Mesothelial cell of epicardium (in vitro differentiated cells): ENCODE measurements at regions not wholly inside any gene's neighbourhood (a gene's known extent, or its start where the extent isn't known, plus 50 kb on each side); places are given as distances from the start of the nearest gene placed in this dataset.

Source experiments
- DNase-seq, 2 experiments: peaks; one replicate each; pipeline ENCODE4 v3.0.0; 2021; ENCODE audit warnings: low spot score in 2 of 2; ENCODE audit not compliant: unreplicated experiment in 2 of 2
- H3K27ac Mint-ChIP-seq: 2 replicates; pipeline ENCODE4 v1.8.0; 2021; ENCODE audit warnings: mixed read lengths
- H3K27me3 Mint-ChIP-seq: 2 replicates; pipeline ENCODE4 v1.8.0; 2021; ENCODE audit warnings: low read depth, mixed read lengths
- H3K36me3 Mint-ChIP-seq: 2 replicates; pipeline ENCODE4 v1.8.0; 2021; ENCODE audit warnings: mixed read lengths
- H3K4me1 Mint-ChIP-seq: 2 replicates; pipeline ENCODE4 v1.8.0; 2021; ENCODE audit warnings: mixed read lengths
- H3K4me3 Mint-ChIP-seq: 2 replicates; pipeline ENCODE4 v1.8.0; 2021; ENCODE audit warnings: mild to moderate bottlenecking, moderate library complexity, mixed read lengths
- H3K9me3 Mint-ChIP-seq: 2 replicates; pipeline ENCODE4 v1.8.0; 2021; ENCODE audit warnings: mixed read lengths
- TF ChIP-seq, protein P1 (sequence below): fragments of 200-600 bp; sonication (generic); IDR thresholded peaks from one replicate; pipeline ENCODE4 v1.5.0; 2021; ENCODE audit warnings: antibody characterized with exemption; ENCODE audit not compliant: unreplicated experiment

DNA sequence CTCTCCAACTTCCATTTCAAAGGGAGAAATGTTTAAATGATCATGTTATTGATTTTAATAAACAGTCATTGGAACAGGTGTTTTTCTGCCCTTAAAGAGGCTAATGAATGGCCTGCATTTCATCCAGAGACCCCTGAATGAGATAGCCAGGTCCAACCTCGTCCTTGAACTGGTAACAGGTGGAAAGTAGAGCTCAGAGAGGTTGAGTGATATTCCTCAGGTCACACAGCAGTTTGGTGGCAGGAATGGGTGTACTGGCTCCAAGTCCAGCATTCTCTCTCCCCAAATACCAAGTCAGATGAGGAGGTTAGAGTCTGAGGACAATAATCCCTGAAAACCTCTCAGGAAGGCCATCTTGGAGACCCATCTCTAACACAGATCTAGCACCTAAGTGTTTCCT, 81.7 kb upstream of the ANO1 start:
- Mint-ChIP-seq H3K27me3 (peaks cover 34% of the 10 kb centered on the region), H3K36me3 (no peaks in the 10 kb centered on the region), H3K9me3 (peaks cover 12% of the 10 kb centered on the region), H3K4me1 (peaks cover 2% of the 10 kb centered on the region), H3K27ac (no peak overlapping the region), H3K4me3 (no peak overlapping the region)
- TF ChIP-seq, protein P1, sequence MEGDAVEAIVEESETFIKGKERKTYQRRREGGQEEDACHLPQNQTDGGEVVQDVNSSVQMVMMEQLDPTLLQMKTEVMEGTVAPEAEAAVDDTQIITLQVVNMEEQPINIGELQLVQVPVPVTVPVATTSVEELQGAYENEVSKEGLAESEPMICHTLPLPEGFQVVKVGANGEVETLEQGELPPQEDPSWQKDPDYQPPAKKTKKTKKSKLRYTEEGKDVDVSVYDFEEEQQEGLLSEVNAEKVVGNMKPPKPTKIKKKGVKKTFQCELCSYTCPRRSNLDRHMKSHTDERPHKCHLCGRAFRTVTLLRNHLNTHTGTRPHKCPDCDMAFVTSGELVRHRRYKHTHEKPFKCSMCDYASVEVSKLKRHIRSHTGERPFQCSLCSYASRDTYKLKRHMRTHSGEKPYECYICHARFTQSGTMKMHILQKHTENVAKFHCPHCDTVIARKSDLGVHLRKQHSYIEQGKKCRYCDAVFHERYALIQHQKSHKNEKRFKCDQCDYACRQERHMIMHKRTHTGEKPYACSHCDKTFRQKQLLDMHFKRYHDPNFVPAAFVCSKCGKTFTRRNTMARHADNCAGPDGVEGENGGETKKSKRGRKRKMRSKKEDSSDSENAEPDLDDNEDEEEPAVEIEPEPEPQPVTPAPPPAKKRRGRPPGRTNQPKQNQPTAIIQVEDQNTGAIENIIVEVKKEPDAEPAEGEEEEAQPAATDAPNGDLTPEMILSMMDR = no peak
- DNase-seq = no peak

DNA sequence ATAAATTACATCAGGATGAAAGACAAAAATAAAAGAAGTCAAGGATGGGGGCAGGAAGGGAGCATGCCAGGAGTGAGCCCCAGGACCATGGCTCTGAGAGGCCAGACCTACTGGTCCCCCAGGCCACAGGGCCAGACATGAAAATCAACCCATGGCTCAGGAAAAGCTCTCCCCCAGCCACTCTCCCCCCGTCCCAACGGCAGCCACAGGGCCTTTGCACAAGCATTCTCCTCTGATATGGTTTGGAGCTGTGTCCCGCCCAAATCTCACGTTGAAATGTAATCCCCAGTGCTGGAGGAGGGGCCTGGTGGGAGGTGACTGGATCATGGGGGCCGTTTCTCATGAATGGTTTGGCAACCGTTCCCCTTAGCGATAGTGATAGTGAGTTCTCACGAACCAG, 80.8 kb upstream of the ANO1 start:
- TF ChIP-seq, protein P1 = no peak
- Mint-ChIP-seq H3K27me3 (peaks cover 28% of the 10 kb centered on the region), H3K4me1 (peaks cover 2% of the 10 kb centered on the region), H3K4me3 (no peak overlapping the region), H3K9me3 (peaks cover 12% of the 10 kb centered on the region), H3K36me3 (no peaks in the 10 kb centered on the region), H3K27ac (no peak overlapping the region)
- DNase-seq = no peak

DNA sequence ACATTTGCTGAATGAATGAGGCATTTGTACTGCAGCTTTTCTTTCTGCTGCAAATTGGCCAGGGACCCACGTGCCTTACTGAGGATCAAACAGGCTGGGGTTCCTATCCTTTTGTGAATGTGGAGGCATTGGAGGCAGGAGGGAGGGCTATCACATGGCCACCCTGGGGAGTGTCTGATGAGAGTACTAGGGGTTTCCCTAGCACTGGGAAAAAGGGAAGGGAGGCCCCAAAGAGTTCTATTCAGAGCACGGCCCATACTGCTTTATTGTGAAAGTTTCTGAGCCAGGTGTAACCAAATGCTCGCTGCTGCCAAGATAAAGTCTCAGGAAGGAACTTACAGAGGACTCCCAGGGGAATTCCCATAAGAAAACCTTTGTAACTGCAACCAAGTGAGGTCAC, 78.4 kb upstream of the ANO1 start:
- H3K4me1 Mint-ChIP-seq = peaks cover 2% of the 10 kb centered on the region
- H3K27me3 Mint-ChIP-seq = peaks cover 45% of the 10 kb centered on the region
- DNase-seq = no peak
- H3K4me3 Mint-ChIP-seq = no peak overlapping the region
- H3K36me3 Mint-ChIP-seq = no peaks in the 10 kb centered on the region
- peaks cover 2% of the 10 kb centered on the region for H3K9me3 Mint-ChIP-seq
- no peak overlapping the region for H3K27ac Mint-ChIP-seq
- TF ChIP-seq, protein P1 = no peak

DNA sequence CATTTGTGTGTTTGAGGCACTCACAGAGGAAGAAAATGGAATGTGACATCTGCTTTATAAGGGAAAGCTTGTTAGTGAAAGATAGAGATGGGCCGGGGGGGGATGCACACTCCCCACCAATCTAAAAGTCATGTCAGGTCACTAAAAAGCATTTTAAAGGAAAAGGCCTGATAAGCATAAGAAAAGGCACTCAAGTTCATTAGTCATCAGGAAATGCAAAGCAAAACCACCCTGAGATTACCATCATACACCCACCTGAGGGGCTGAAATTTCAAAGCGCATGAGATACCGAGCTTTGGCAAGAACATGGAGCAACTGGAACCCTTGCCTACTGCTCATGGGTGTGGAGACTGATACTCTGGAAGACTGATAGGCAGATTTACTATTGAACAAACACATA, 77.9 kb upstream of the ANO1 start:
- H3K27me3 Mint-ChIP-seq = peaks cover 45% of the 10 kb centered on the region
- no peaks in the 10 kb centered on the region for H3K9me3 Mint-ChIP-seq
- H3K4me3 Mint-ChIP-seq = no peak overlapping the region
- TF ChIP-seq, protein P1 = no peak
- no peak for DNase-seq
- peaks cover 2% of the 10 kb centered on the region for H3K4me1 Mint-ChIP-seq
- no peak overlapping the region for H3K27ac Mint-ChIP-seq
- H3K36me3 Mint-ChIP-seq = no peaks in the 10 kb centered on the region

DNA sequence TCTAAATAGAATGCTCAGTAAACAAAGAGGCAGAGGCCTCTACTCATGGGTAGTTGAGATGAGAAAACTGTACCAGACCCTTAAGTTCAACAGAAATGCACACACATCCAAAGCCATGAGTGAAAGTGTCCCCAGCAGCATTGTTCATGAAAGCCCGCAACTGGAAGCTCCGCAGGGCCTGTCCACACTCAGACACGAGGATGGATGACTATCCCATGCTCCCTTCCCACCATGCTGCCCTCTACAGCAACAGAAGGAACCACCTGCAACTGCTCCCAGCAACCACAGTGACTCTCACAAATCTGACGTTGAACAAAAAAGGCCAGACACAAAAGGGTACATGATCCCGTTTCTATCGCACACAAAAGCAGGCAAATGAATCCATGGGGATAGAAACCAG, 76.9 kb upstream of the ANO1 start:
- TF ChIP-seq, protein P1 = no peak
- Mint-ChIP-seq H3K4me3 (no peak overlapping the region), H3K36me3 (no peaks in the 10 kb centered on the region), H3K27ac (no peak overlapping the region), H3K4me1 (peaks cover 2% of the 10 kb centered on the region), H3K27me3 (peaks cover 53% of the 10 kb centered on the region), H3K9me3 (no peaks in the 10 kb centered on the region)
- DNase-seq = no peak

DNA sequence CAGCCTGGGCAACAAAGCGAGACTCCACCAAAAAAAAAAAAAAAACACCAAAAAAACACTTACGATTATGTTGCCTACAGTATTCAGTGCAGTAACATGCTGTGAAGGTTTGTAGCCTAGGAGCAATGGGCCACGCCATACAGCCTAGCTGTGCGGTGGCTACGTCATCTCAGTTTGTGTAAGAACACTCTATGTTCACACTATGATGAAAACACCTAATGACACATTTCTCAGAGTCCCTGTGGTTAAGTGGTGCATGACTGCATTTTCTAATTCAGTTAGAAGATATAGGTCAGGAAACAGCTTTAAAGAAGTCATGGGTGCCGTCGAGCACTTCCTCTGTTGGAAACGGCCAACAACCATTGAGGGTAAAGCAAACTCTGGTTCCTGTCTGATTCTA, 75.7 kb upstream of the ANO1 start:
- H3K36me3 Mint-ChIP-seq = no peaks in the 10 kb centered on the region
- H3K4me3 Mint-ChIP-seq = no peak overlapping the region
- no peak for DNase-seq
- TF ChIP-seq, protein P1 = no peak
- H3K4me1 Mint-ChIP-seq = peaks cover 2% of the 10 kb centered on the region
- no peak overlapping the region for H3K27ac Mint-ChIP-seq
- peaks cover 56% of the 10 kb centered on the region for H3K27me3 Mint-ChIP-seq
- H3K9me3 Mint-ChIP-seq = no peaks in the 10 kb centered on the region
